GM23338 (cell line): ENCODE measurements at regions not wholly inside any gene's neighbourhood (a gene's known extent, or its start where the extent isn't known, plus 50 kb on each side); places are given as distances from the start of the nearest gene placed in this dataset.

Experiments
- ATAC-seq: fragments of 200-7000 bp; cut with Tn5 transposase; 3 replicates; pipeline ENCODE4 v1.9.1; 2020
- DNase-seq: peaks from one replicate; pipeline ENCODE4 v3.0.0-alpha.2; 2015; ENCODE audit warnings: low spot score
- H2AFZ ChIP-seq: fragments of 200-600 bp; sonication (generic); 2 replicates; pipeline ENCODE4 v1.8.0; 2016; ENCODE audit warnings: antibody characterized with exemption, mild to moderate bottlenecking, moderate library complexity
- H3F3A ChIP-seq: fragments of 200-600 bp; sonication (generic); replicated peaks from 2 replicates; pipeline ENCODE4 v1.8.0; 2017; ENCODE audit warnings: antibody characterized with exemption, mixed run types, low read depth
- H3K27ac ChIP-seq: fragments of 200-600 bp; sonication (generic); 2 replicates; pipeline ENCODE4 v1.6.1; 2016; ENCODE audit warnings: low read depth
- H3K27me3 ChIP-seq: fragments of 200-600 bp; sonication (generic); 2 replicates; pipeline ENCODE4 v1.8.0; 2016; ENCODE audit warnings: mild to moderate bottlenecking, mixed run types, moderate library complexity; ENCODE audit not compliant: insufficient read depth
- H3K36me3 ChIP-seq: fragments of 200-600 bp; sonication (generic); 2 replicates; pipeline ENCODE4 v1.8.0; 2016; ENCODE audit warnings: mild to moderate bottlenecking; ENCODE audit not compliant: insufficient read depth
- H3K4me1 ChIP-seq: fragments of 200-600 bp; sonication (generic); 2 replicates; pipeline ENCODE4 v1.8.0; 2016; ENCODE audit warnings: mild to moderate bottlenecking, moderate library complexity; ENCODE audit not compliant: insufficient read depth
- H3K4me2 ChIP-seq: fragments of 200-600 bp; sonication (generic); 2 replicates; pipeline ENCODE4 v1.7.1; 2017; ENCODE audit warnings: mixed run types
- H3K4me3 ChIP-seq: fragments of 200-600 bp; sonication (generic); 2 replicates; pipeline ENCODE4 v1.6.1; 2016; ENCODE audit warnings: mixed run types
- H3K79me2 ChIP-seq: fragments of 200-600 bp; sonication (generic); replicated peaks from 2 replicates; pipeline ENCODE4 v1.8.0; 2017; ENCODE audit warnings: mild to moderate bottlenecking; ENCODE audit not compliant: insufficient read depth
- H3K9me2 ChIP-seq: fragments of 200-600 bp; sonication (generic); 2 replicates; pipeline ENCODE4 v1.8.0; 2017; ENCODE audit not compliant: insufficient read depth
- H4K20me1 ChIP-seq: fragments of 200-600 bp; sonication (generic); replicated peaks from 2 replicates; pipeline ENCODE4 v1.8.0; 2017; ENCODE audit warnings: mild to moderate bottlenecking; ENCODE audit not compliant: insufficient read depth
- H3K27ac Mint-ChIP-seq: 2 replicates; pipeline ENCODE4 v1.8.0; 2020; ENCODE audit warnings: inconsistent platforms, mild to moderate bottlenecking, moderate library complexity, mixed read lengths
- H3K27me3 Mint-ChIP-seq: 3 replicates; pipeline ENCODE4 v1.8.0; 2022; ENCODE audit warnings: low read depth, mild to moderate bottlenecking, moderate library complexity, mixed read lengths, inconsistent platforms; ENCODE audit not compliant: insufficient read depth, poor library complexity
- H3K36me3 Mint-ChIP-seq: 3 replicates; pipeline ENCODE4 v1.8.0; 2021; ENCODE audit warnings: low read depth, mild to moderate bottlenecking, inconsistent platforms, moderate library complexity, mixed read lengths
- H3K4me1 Mint-ChIP-seq: 3 replicates; pipeline ENCODE4 v1.8.0; 2020; ENCODE audit warnings: mild to moderate bottlenecking, inconsistent platforms, mixed read lengths
- H3K4me3 Mint-ChIP-seq: 3 replicates; pipeline ENCODE4 v1.8.0; 2021; ENCODE audit warnings: moderate library complexity, mild to moderate bottlenecking, inconsistent platforms, mixed read lengths
- H3K9me3 Mint-ChIP-seq: 3 replicates; pipeline ENCODE4 v1.8.0; 2020; ENCODE audit warnings: moderate library complexity, mild to moderate bottlenecking, inconsistent platforms, mixed read lengths
- CREB1 ChIP-seq: fragments of 250-450 bp; sonication (Bioruptor Pico); IDR thresholded peaks from 2 replicates; pipeline ENCODE4 v1.5.0; 2020; ENCODE audit warnings: low read depth, mild to moderate bottlenecking, moderate library complexity
- CTCF ChIP-seq, 2 experiments: fragments of 200-600 bp in 1 of 2; sonication (generic) in 1 of 2; conservative IDR thresholded peaks; 2 replicates each; pipeline versions ENCODE4 v1.5.1 to v1.6.1; 2016 to 2017; ENCODE audit warnings: antibody characterized with exemption in 2 of 2, low read depth in 2 of 2, mild to moderate bottlenecking in 2 of 2, moderate library complexity in 1 of 2
- ETS1 ChIP-seq: IDR thresholded peaks from 2 replicates; pipeline ENCODE4 v1.6.1; 2016; ENCODE audit warnings: antibody characterized with exemption
- EZH2 ChIP-seq: fragments of 200-600 bp; sonication (generic); IDR thresholded peaks from one replicate; pipeline ENCODE4 v1.8.0; 2017; ENCODE audit warnings: antibody characterized with exemption, mild to moderate bottlenecking, low read depth; ENCODE audit not compliant: unreplicated experiment
- EZH2phosphoT487 ChIP-seq: fragments of 200-600 bp; sonication (generic); IDR thresholded peaks from one replicate; pipeline ENCODE4 v1.8.1; 2018; ENCODE audit warnings: antibody characterized with exemption; ENCODE audit not compliant: unreplicated experiment
- JUNB ChIP-seq: IDR thresholded peaks from one replicate; pipeline ENCODE4 v1.6.1; 2016; ENCODE audit warnings: antibody characterized with exemption; ENCODE audit not compliant: unreplicated experiment
- NANOG ChIP-seq: IDR thresholded peaks from 2 replicates; pipeline ENCODE4 v1.6.1; 2016; ENCODE audit warnings: antibody characterized with exemption, borderline replicate concordance
- POLR2AphosphoS5 ChIP-seq: IDR thresholded peaks from 2 replicates; pipeline ENCODE4 v1.6.1; 2016; ENCODE audit warnings: antibody characterized with exemption, low read depth
- REST ChIP-seq: IDR thresholded peaks from one replicate; pipeline ENCODE4 v1.6.1; 2018; ENCODE audit warnings: antibody characterized with exemption; ENCODE audit not compliant: unreplicated experiment
- ZNF114 ChIP-seq: fragments of 250-450 bp; sonication (Bioruptor Pico); IDR thresholded peaks from 2 replicates; pipeline ENCODE4 v1.5.0; 2020; ENCODE audit warnings: mild to moderate bottlenecking, moderate library complexity
- ZNF331 ChIP-seq: fragments of 250-450 bp; sonication (Bioruptor Pico); IDR thresholded peaks from 2 replicates; pipeline ENCODE4 v1.5.0; 2020; ENCODE audit warnings: low read depth, mild to moderate bottlenecking, moderate library complexity
- ZNF462 ChIP-seq: fragments of 250-450 bp; sonication (Bioruptor Pico); IDR thresholded peaks from 2 replicates; pipeline ENCODE4 v1.5.0; 2020; ENCODE audit warnings: mild to moderate bottlenecking, moderate library complexity

- TF ChIP-seq NANOG (no peak), ZNF331 (CRISPR knock-in tag) (no peak), POLR2AphosphoS5 (no peak)
Measured at GRCh38 chr1:55879346-55879745, 664.2 kb upstream of the USP24 start (continued).

- Histone ChIP-seq H3K27me3 (no peaks in the 10 kb centered on the region), H3K36me3 (no peaks in the 10 kb centered on the region), H3K79me2 (no peaks in the 10 kb centered on the region), H3K9me2 (peaks cover 4% of the 10 kb centered on the region; the same call in 1 of the 2 replicates), H2AFZ (no peak overlapping the region), H3K4me2 (no peak overlapping the region), H3F3A (no peaks in the 10 kb centered on the region), H3K4me1 (no peaks in the 10 kb centered on the region), H4K20me1 (no peaks in the 10 kb centered on the region), H3K27ac (no peak overlapping the region), H3K4me3 (no peak overlapping the region)
- no peaks in the 10 kb centered on the region for H3K9me3 Mint-ChIP-seq
- H3K36me3 Mint-ChIP-seq = no peaks in the 10 kb centered on the region
- peaks cover 7% of the 10 kb centered on the region for H3K27me3 Mint-ChIP-seq
- ATAC-seq = no peak
- no peak overlapping the region for H3K4me3 Mint-ChIP-seq
- H3K27ac Mint-ChIP-seq = no peak overlapping the region
- H3K4me1 Mint-ChIP-seq = no peaks in the 10 kb centered on the region
- no peak for DNase-seq
- no peak for TF ChIP-seq POLR2AphosphoS5
- no peak for TF ChIP-seq CREB1 (CRISPR knock-in tag)
- no peak for TF ChIP-seq ZNF462 (CRISPR knock-in tag)
- TF ChIP-seq EZH2phosphoT487 = no peak
- TF ChIP-seq EZH2 = no peak
- TF ChIP-seq CTCF (conservative IDR thresholded peaks at IDR 0.05; ENCODE audit: low read depth in 2 of 2) = no peak
- TF ChIP-seq NANOG = no peak
- no peak for TF ChIP-seq JUNB
- TF ChIP-seq REST = no peak
- TF ChIP-seq ETS1 = no peak
- TF ChIP-seq ZNF114 (CRISPR knock-in tag) = no peak
Measured at GRCh38 chr1:55877437-55878232, 662.5 kb upstream of the USP24 start.
